ENCODE measurements at regions not wholly inside any gene's neighbourhood (a gene's known extent, or its start where the extent isn't known, plus 50 kb on each side); places are given as distances from the start of the nearest gene placed in this dataset.

DNA sequence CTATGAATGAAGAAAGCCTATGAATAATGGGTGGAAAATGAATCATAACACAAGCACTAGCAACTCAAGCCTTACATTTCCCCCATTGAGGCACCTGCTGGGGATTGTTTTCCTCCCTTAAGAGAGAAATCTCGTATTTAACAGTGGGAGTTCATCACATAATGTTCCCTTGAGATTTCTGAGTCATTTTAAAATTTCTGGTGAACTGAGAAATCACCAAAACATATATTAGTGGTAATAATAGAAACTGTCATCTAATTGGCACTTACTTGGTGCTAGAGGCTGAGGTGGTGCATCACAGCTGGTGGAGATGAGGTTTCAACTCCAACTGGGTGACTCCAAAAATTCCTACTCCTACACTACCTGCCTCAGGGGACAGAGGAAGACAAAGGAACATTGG lies 561.3 kb upstream of the LCORL start:
- intact Hi-C loops (cut with DNase I): loop anchor here in 2 of 4 donors (10.0 kb wide), 2 partner anchors 758 to 768 kb away; partner anchors contain the start of genes DCAF16 (in 1 of the 2) and NCAPG (in 1 of the 2)
- WGBS, 3 donors: 33 to 50% (median 38%) methylated on average over 1 of the region's 1 CpG
- Histone ChIP-seq H3K27me3 (no peaks in the 10 kb centered on the region), H3K36me3 (no peaks in the 10 kb centered on the region), H3K4me1 (ENCODE audit: insufficient read depth) (no peaks in the 10 kb centered on the region), H3K4me3 (no peak overlapping the region), H3K9me3 (no peaks in the 10 kb centered on the region), H3K27ac (no peak overlapping the region)
- no peak for DNase-seq
- no peak for TF ChIP-seq EP300 (IDR thresholded peaks at IDR 0.05)

DNA sequence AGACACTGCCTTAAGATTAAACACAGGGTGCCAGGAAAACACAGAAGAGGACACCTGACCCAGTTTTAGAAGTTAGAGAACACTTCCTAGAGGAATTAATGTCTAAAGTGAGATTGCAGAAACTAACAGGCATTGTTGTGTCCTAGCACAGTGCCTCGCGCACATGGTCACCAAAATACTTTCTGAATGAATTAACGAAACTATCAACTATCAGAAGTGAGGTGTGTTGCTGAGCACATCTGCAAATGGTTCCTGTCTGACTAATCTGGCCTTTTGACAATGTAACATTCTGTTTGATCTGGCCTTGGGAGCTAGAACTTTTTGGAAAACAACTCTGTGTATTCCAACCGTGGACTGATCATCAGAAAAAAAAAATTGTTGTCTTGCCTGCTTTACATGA lies 556.8 kb upstream of the LCORL start:
- H3K36me3 ChIP-seq: no peaks in the 10 kb centered on the region
- 21 to 34% (median 22%) methylated on average over 4 of the region's 4 CpGs for WGBS, 3 donors
- TF ChIP-seq POLR2A (IDR thresholded peaks at IDR 0.05) (no peak), EP300 (IDR thresholded peaks at IDR 0.05) (no peak), CTCF (IDR thresholded peaks at IDR 0.05) (no peak)
- no peak overlapping the region for H3K4me3 ChIP-seq
- intact Hi-C loops (cut with DNase I): no loop called here
- DNase-seq: no peak
- H3K9me3 ChIP-seq: no peaks in the 10 kb centered on the region
- H3K27me3 ChIP-seq: no peaks in the 10 kb centered on the region
- no peaks in the 10 kb centered on the region for H3K4me1 ChIP-seq (ENCODE audit: insufficient read depth)
- no peak overlapping the region for H3K27ac ChIP-seq

DNA sequence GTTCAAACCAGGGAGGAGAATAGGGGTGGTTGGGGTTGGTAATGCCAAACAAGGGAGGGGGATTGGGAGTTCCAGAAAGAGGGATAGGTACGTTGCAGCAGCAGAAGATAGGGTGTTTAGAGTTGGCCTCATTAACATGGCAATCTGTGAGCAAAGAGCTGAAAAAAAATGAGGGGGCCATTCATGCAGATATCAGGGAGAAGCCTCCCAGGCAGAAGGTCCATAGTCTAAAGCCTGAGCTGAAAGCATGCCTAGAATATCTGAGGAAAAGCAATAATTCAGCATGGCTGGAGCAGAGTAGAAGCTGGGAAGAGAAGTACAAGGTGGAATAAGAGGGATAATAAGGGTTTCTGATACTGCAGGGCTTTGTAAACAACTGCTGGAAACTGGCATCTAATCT lies 550.9 kb upstream of the LCORL start:
- DNase-seq: no peak
- TF ChIP-seq EP300 (IDR thresholded peaks at IDR 0.05) (no peak), CTCF (IDR thresholded peaks at IDR 0.05) (no peak), POLR2A (IDR thresholded peaks at IDR 0.05) (no peak)
- Histone ChIP-seq H3K36me3 (no peaks in the 10 kb centered on the region), H3K4me3 (no peak overlapping the region), H3K27ac (no peak overlapping the region), H3K4me1 (ENCODE audit: insufficient read depth) (no peaks in the 10 kb centered on the region), H3K27me3 (no peaks in the 10 kb centered on the region), H3K9me3 (no peaks in the 10 kb centered on the region)
- intact Hi-C loops (cut with DNase I): no loop called here
- 33 to 65% (median 49%) methylated on average over 1 of the region's 1 CpG for WGBS, 3 donors

- WGBS, 3 donors: 35 to 60% (median 40%) methylated on average over 2 of the region's 2 CpGs
- TF ChIP-seq CTCF (IDR thresholded peaks at IDR 0.05) (no peak), EP300 (IDR thresholded peaks at IDR 0.05) (no peak), POLR2A (IDR thresholded peaks at IDR 0.05) (no peak)
- no peaks in the 10 kb centered on the region for H3K36me3 ChIP-seq
- H3K9me3 ChIP-seq: no peaks in the 10 kb centered on the region
- no peaks in the 10 kb centered on the region for H3K27me3 ChIP-seq
- no peaks in the 10 kb centered on the region for H3K4me1 ChIP-seq (ENCODE audit: insufficient read depth)
- intact Hi-C loops (cut with DNase I): no loop called here
- no peak for DNase-seq
- H3K27ac ChIP-seq: no peak overlapping the region
- no peak overlapping the region for H3K4me3 ChIP-seq
These were observed 549.8 kb upstream of the LCORL start for GRCh38 chr4:18571301-18571761.

- Histone ChIP-seq H3K36me3 (no peaks in the 10 kb centered on the region), H3K27me3 (no peaks in the 10 kb centered on the region), H3K27ac (no peak overlapping the region), H3K4me3 (no peak overlapping the region), H3K9me3 (no peaks in the 10 kb centered on the region), H3K4me1 (ENCODE audit: insufficient read depth) (no peaks in the 10 kb centered on the region)
- 48 to 72% (median 52%) methylated on average over 3 of the region's 3 CpGs for WGBS, 3 donors
- no peak for DNase-seq
- TF ChIP-seq EP300 (IDR thresholded peaks at IDR 0.05) (no peak), POLR2A (IDR thresholded peaks at IDR 0.05) (no peak), CTCF (IDR thresholded peaks at IDR 0.05) (no peak)
- intact Hi-C loops (cut with DNase I): no loop called here
These were observed 548.8 kb upstream of the LCORL start for GRCh38 chr4:18570370-18570769.
